Kidney (tissue), 13 donors: ENCODE measurements at regions not wholly inside any gene's neighbourhood (a gene's known extent, or its start where the extent isn't known, plus 50 kb on each side); places are given as distances from the start of the nearest gene placed in this dataset. TPM values are rescaled to one million over a fixed set of nuclear protein-coding genes. Genes with fewer than 3 reads are reported as not detected.
A peak's percentile ranks its signal among the peaks of the same experiment; 100 is the strongest.

ENCODE experiments used
- DNase-seq, 5 donors: peaks; one replicate each; pipeline ENCODE4 v3.0.0-alpha.2; 2013 to 2020
- FAIRE-seq: peaks from 2 replicates; lab custom pipeline; 2012; peaks lifted over from hg19 to GRCh38; lab: Jason Lieb, UNC
- H3K27ac ChIP-seq, 2 donors: one replicate each; pipeline ENCODE4 v1.7.0; 2013; ENCODE audit warnings: low read depth in 2 of 2, low read length in 2 of 2, inconsistent platforms in 1 of 2
- H3K27me3 ChIP-seq: one replicate; pipeline ENCODE4 v1.7.1; 2013; ENCODE audit warnings: low read length, inconsistent platforms; ENCODE audit not compliant: control insufficient read depth, insufficient read depth
- H3K36me3 ChIP-seq, 3 donors: one replicate each; pipeline versions ENCODE4 v1.7.0 to v1.7.1; 2013; ENCODE audit warnings: low read length in 3 of 3, control low read depth in 1 of 3, inconsistent platforms in 1 of 3; ENCODE audit not compliant: insufficient read depth in 3 of 3, control insufficient read depth in 2 of 3
- H3K4me1 ChIP-seq, 3 donors: one replicate each; pipeline versions ENCODE4 v1.7.0 to v1.7.1; 2013; ENCODE audit warnings: low read length in 3 of 3, inconsistent platforms in 1 of 3, low read depth in 1 of 3; ENCODE audit not compliant: control insufficient read depth in 2 of 3, insufficient read depth in 2 of 3
- H3K4me3 ChIP-seq, 3 donors: one replicate each; pipeline versions ENCODE4 v1.7.0 to v1.8.1; 2013; ENCODE audit warnings: low read length in 3 of 3, control low read depth in 1 of 3, inconsistent platforms in 1 of 3
- H3K9ac ChIP-seq, 3 donors: one replicate each; pipeline versions ENCODE4 v1.7.0 to v1.7.1; 2013; ENCODE audit warnings: low read length in 3 of 3, control low read depth in 1 of 3, inconsistent platforms in 1 of 3
- H3K9me3 ChIP-seq, 3 donors: one replicate each; pipeline versions ENCODE4 v1.7.0 to v1.7.1; 2013; ENCODE audit warnings: low read length in 3 of 3, control low read depth in 1 of 3, inconsistent platforms in 1 of 3; ENCODE audit not compliant: control insufficient read depth in 2 of 3, insufficient read depth in 1 of 3
- CTCF ChIP-seq: IDR thresholded peaks from 3 replicates; pipeline ENCODE4 v1.5.1; 2012; ENCODE audit warnings: mild to moderate bottlenecking, moderate library complexity, borderline replicate concordance; ENCODE audit not compliant: insufficient read depth; ENCODE audit errors: extremely low read depth
- intact Hi-C: fragments of 100-400 bp; cut with DNase I; formaldehyde crosslinking; loops from one replicate; pipeline ENCODE4 v1.11.1; 2022
- microRNA-seq: library from miRNA; unstranded; fragments of <30 nt; microRNA quantifications from one replicate; pipeline ENCODE4 v1.2.0, GENCODE V29; 2020
- donor health status: control.
- donor health status: control.
- donor health status: control.
- donor health status: control.
- donor health status: control.
- donor health status: DM: yes; HTN: yes; CAD: no.
- donor health status: Normal renal cell carcinoma (clear cell type).

DNA sequence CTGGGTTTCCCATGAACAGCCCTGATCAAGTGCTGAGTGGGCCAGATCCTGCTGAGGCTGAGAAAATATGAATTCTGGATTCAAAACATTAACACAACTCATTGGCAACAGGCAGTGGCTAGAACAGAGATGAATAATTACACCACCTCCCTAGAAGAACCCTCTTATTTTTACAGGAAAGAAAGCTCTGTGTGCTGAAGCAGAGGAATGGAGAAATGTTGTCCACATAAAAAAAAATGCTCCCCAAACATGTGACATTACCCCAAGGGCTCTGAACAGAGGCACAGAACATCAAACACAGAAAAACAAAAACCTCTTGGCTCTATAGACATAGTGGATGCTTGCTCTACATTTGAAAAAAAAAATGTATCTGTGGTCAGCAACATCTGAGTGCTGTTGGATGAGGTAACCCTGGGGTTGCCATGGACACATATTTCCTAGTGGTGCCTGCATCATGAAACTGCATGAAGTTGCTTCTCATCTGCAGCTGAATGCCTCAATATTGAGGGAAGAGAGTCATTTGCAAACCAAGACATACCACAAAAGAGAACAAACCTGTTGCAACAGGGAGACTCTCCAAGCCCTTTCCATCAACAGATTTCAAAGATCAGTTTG lies 98.8 kb downstream of the SNX19 start:
- H3K9me3 ChIP-seq: no peaks in the 10 kb centered on the region
- intact Hi-C loops: no loop called here
- no peak for TF ChIP-seq CTCF

GRCh38 chr11:130819625-130820024 lies 96.7 kb downstream of the SNX19 start:
- no peak for TF ChIP-seq CTCF
- no peak for FAIRE-seq
- no peak overlapping the region for H3K9ac ChIP-seq
- H3K27me3 ChIP-seq: no peaks in the 10 kb centered on the region
- H3K27ac ChIP-seq: no peak overlapping the region
- intact Hi-C loops: no loop called here
- H3K36me3 ChIP-seq: no peaks in the 10 kb centered on the region
- DNase-seq: peak in 2 of 5 donors; percentile 50 to 54
- peaks cover 9 to 45% (median 32%) of the 10 kb centered on the region in 3 donors for H3K4me1 ChIP-seq
- no peak overlapping the region for H3K4me3 ChIP-seq
- no peaks in the 10 kb centered on the region for H3K9me3 ChIP-seq

More for the DNA sequence above, 98.8 kb downstream of the SNX19 start:
- Histone ChIP-seq H3K4me3 (peak overlapping the region in 2 of 3 donors; percentile 19 to 25), H3K27ac (peak overlapping the region; percentile 84 to 94), H3K27me3 (no peaks in the 10 kb centered on the region), H3K4me1 (peaks cover 9 to 42% (median 23%) of the 10 kb centered on the region in 3 donors), H3K9ac (peak overlapping the region in 1 of 3 donors; percentile 17), H3K36me3 (no peaks in the 10 kb centered on the region)
- DNase-seq: peak in 1 of 5 donors; percentile 38
- no peak for FAIRE-seq

Small RNA genes in the stretch of these regions (microRNA-seq; reads per million reads assigned to microRNA genes)
- gene MIR8052: not detected
